ENCODE measurements at regions not wholly inside any gene's neighbourhood (a gene's known extent, or its start where the extent isn't known, plus 50 kb on each side); places are given as distances from the start of the nearest gene placed in this dataset.

GRCh38 chr11:103534959-103535358, 425.7 kb downstream of the DYNC2H1 start:
- TF ChIP-seq EZH2 (IDR thresholded peaks at IDR 0.05): no peak
- no peak for TF ChIP-seq CTCF (IDR thresholded peaks at IDR 0.05)
- TF ChIP-seq EZH2phosphoT487 (IDR thresholded peaks at IDR 0.05): no peak
- H3K4me1 ChIP-seq: no peaks in the 10 kb centered on the region
- no peak overlapping the region for H3K4me3 Mint-ChIP-seq
- H3K27me3 ChIP-seq: no peaks in the 10 kb centered on the region
- H3F3A ChIP-seq (ENCODE audit: low read depth): no peaks in the 10 kb centered on the region
- H3K9ac ChIP-seq: no peak overlapping the region
- no peaks in the 10 kb centered on the region for H3K36me3 ChIP-seq
- no peak overlapping the region for H2AFZ ChIP-seq (replicated peaks)
- peaks cover 18% of the 10 kb centered on the region for H3K4me1 Mint-ChIP-seq
- no peaks in the 10 kb centered on the region for H3K36me3 Mint-ChIP-seq
- no peak overlapping the region for H3K4me3 ChIP-seq
- no peak overlapping the region for H3K27ac ChIP-seq
- H3K9me3 ChIP-seq (ENCODE audit: low read depth): no peaks in the 10 kb centered on the region
- no peak overlapping the region for H3K4me2 ChIP-seq
- H3K9me3 Mint-ChIP-seq: no peaks in the 10 kb centered on the region
- H4K20me1 ChIP-seq (ENCODE audit: low read depth): no peaks in the 10 kb centered on the region
- no peak overlapping the region for H3K27ac Mint-ChIP-seq
- H3K27me3 Mint-ChIP-seq (ENCODE audit: insufficient read depth, low read depth): no peaks in the 10 kb centered on the region
- no peaks in the 10 kb centered on the region for H3K79me2 ChIP-seq (ENCODE audit: low read depth)
- DNase-seq (ENCODE audit: low spot score): no peak

GRCh38 chr11:103536335-103536722, 427.1 kb downstream of the DYNC2H1 start:
- Mint-ChIP-seq H3K4me3 (no peak overlapping the region), H3K36me3 (no peaks in the 10 kb centered on the region), H3K27ac (peak overlapping the region; percentile 68), H3K4me1 (peaks cover 18% of the 10 kb centered on the region), H3K27me3 (ENCODE audit: insufficient read depth, low read depth) (peaks cover 1% of the 10 kb centered on the region), H3K9me3 (peaks cover 10% of the 10 kb centered on the region)
- no peaks in the 10 kb centered on the region for H4K20me1 ChIP-seq (ENCODE audit: low read depth)
- no peaks in the 10 kb centered on the region for H3K36me3 ChIP-seq
- H2AFZ ChIP-seq (replicated peaks): peak overlapping the region; percentile 23
- no peak overlapping the region for H3K4me2 ChIP-seq
- H3K9me3 ChIP-seq (ENCODE audit: low read depth): no peaks in the 10 kb centered on the region
- H3K27ac ChIP-seq: no peak overlapping the region
- no peaks in the 10 kb centered on the region for H3K4me1 ChIP-seq
- H3K27me3 ChIP-seq: no peaks in the 10 kb centered on the region
- no peaks in the 10 kb centered on the region for H3K79me2 ChIP-seq (ENCODE audit: low read depth)
- TF ChIP-seq EZH2 (IDR thresholded peaks at IDR 0.05): no peak
- no peak for TF ChIP-seq EZH2phosphoT487 (IDR thresholded peaks at IDR 0.05)
- TF ChIP-seq CTCF (IDR thresholded peaks at IDR 0.05): no peak
- H3F3A ChIP-seq (ENCODE audit: low read depth): no peaks in the 10 kb centered on the region
- H3K9ac ChIP-seq: no peak overlapping the region
- no peak overlapping the region for H3K4me3 ChIP-seq
- DNase-seq (ENCODE audit: low spot score): no peak

GRCh38 chr11:103537904-103538502, 428.8 kb downstream of the DYNC2H1 start:
- Histone ChIP-seq H3K4me3 (no peak overlapping the region), H3K9ac (no peak overlapping the region), H3K27me3 (no peaks in the 10 kb centered on the region), H3K4me2 (no peak overlapping the region), H3K9me3 (ENCODE audit: low read depth) (no peaks in the 10 kb centered on the region), H3F3A (ENCODE audit: low read depth) (no peaks in the 10 kb centered on the region), H2AFZ (replicated peaks) (no peak overlapping the region), H3K4me1 (no peaks in the 10 kb centered on the region), H3K36me3 (no peaks in the 10 kb centered on the region), H4K20me1 (ENCODE audit: low read depth) (no peaks in the 10 kb centered on the region), H3K27ac (no peak overlapping the region), H3K79me2 (ENCODE audit: low read depth) (no peaks in the 10 kb centered on the region)
- peaks cover 2% of the 10 kb centered on the region for H3K27me3 Mint-ChIP-seq (ENCODE audit: insufficient read depth, low read depth)
- H3K9me3 Mint-ChIP-seq: peaks cover 14% of the 10 kb centered on the region
- no peak overlapping the region for H3K4me3 Mint-ChIP-seq
- no peaks in the 10 kb centered on the region for H3K36me3 Mint-ChIP-seq
- peak; percentile 29 for DNase-seq (ENCODE audit: low spot score)
- TF ChIP-seq CTCF (IDR thresholded peaks at IDR 0.05) (peak; percentile 71), EZH2phosphoT487 (IDR thresholded peaks at IDR 0.05) (no peak), EZH2 (IDR thresholded peaks at IDR 0.05) (no peak)
- H3K27ac Mint-ChIP-seq: no peak overlapping the region
- peaks cover 18% of the 10 kb centered on the region for H3K4me1 Mint-ChIP-seq
